Epithelial cell of esophagus (primary cell): ENCODE measurements at regions not wholly inside any gene's neighbourhood (a gene's known extent, or its start where the extent isn't known, plus 50 kb on each side); places are given as distances from the start of the nearest gene placed in this dataset.
A peak's percentile ranks its signal among the peaks of the same experiment; 100 is the strongest.

Source experiments
- DNase-seq: peaks from one replicate; pipeline ENCODE4 v3.0.0; 2010; ENCODE audit warnings: low read depth
- H3K4me3 ChIP-seq: 2 replicates; pipeline ENCODE4 v1.5.1; 2011; ENCODE audit warnings: mild to moderate bottlenecking, low read length, control low read depth
- CTCF ChIP-seq: IDR thresholded peaks from 2 replicates; pipeline ENCODE4 v1.5.1; 2011; ENCODE audit warnings: low read depth, mild to moderate bottlenecking, low read length, control low read depth, inconsistent platforms; ENCODE audit not compliant: insufficient read depth; ENCODE audit errors: missing control alignments

GRCh38 chr12:75641031-75641780 lies 129.8 kb upstream of the KRR1 start:
- no peak overlapping the region for H3K4me3 ChIP-seq
- no peak for TF ChIP-seq CTCF
- peak; percentile 84 for DNase-seq

- no peak overlapping the region for H3K4me3 ChIP-seq
- TF ChIP-seq CTCF: no peak
- DNase-seq: no peak
These were observed 127.4 kb upstream of the KRR1 start for GRCh38 chr12:75638792-75639191.

GRCh38 chr12:75636607-75637006 lies 125.2 kb upstream of the KRR1 start:
- TF ChIP-seq CTCF: no peak
- H3K4me3 ChIP-seq: no peak overlapping the region
- no peak for DNase-seq

GRCh38 chr12:75635606-75636444 lies 124.4 kb upstream of the KRR1 start:
- peak; percentile 72 for DNase-seq
- TF ChIP-seq CTCF: no peak
- no peak overlapping the region for H3K4me3 ChIP-seq

GRCh38 chr12:75634244-75635222 lies 123.1 kb upstream of the KRR1 start:
- no peak overlapping the region for H3K4me3 ChIP-seq
- TF ChIP-seq CTCF: no peak
- no peak for DNase-seq

GRCh38 chr12:75633789-75634188 lies 122.4 kb upstream of the KRR1 start:
- no peak for DNase-seq
- TF ChIP-seq CTCF: no peak
- no peak overlapping the region for H3K4me3 ChIP-seq
